ENCODE measurements at regions not wholly inside any gene's neighbourhood (a gene's known extent, or its start where the extent isn't known, plus 50 kb on each side); places are given as distances from the start of the nearest gene placed in this dataset.

GRCh38 chr6:73901311-73901710, 205.3 kb downstream of the CD109 start:
- DNase-seq, result no peak

DNA sequence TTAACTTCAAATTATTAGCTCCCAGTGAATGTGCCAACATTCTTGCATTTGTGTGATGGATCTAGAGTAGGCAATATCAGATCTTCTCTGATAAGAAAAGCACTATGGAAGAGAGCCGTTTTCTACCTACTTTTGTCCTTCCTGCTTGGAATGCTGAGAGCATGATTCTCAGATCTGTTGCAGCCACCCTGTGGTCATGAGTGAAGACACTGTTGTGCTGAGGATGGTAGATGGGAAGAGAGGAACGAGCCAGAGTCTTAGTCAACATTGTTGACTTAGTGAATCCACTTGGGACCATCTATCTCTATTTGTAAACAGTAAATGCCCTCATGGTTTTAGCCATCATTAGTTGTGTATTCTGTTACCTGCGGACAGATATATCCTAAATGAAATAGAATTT, 202.6 kb downstream of the CD109 start:
- no peak for DNase-seq

DNA sequence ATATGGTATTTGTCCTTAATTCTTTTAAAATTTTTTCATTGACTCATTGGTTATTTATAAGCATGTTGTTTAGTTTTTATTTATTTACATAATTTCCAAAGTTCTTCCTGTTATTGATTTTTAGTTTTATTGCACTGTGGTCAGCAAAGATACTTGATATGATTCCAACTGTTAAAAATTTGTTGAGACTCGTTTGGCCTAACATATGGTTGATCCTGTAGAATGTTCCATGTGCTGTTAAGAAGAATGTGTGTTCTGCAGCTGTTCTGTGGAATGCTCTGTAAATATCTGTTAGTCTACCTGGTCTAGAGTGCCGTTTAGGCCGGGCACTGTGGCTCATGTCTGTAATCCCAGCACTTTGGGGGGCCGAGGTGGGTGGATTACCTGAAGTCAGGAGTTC, 197.7 kb downstream of the CD109 start:
- DNase-seq, result no peak

DNA sequence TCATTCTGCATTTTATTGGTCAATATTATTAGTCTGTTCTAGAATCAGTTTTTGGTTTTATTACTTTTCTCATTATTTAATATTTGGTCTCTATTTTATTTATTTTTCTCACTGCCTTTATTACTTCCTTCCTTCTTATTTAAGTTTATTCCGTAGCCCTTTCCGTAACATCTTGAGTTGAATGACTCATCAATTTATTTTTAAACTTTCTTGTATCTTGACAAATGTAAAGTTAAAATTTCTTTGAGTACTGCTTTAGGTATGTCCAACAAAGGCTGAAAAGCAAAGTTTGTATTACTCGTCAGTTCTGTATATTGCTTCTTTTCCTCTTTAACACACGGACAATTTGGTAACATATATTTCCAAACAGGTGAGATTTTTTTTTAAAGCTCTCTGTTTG, 192.0 kb downstream of the CD109 start:
- DNase-seq, result no peak

DNA sequence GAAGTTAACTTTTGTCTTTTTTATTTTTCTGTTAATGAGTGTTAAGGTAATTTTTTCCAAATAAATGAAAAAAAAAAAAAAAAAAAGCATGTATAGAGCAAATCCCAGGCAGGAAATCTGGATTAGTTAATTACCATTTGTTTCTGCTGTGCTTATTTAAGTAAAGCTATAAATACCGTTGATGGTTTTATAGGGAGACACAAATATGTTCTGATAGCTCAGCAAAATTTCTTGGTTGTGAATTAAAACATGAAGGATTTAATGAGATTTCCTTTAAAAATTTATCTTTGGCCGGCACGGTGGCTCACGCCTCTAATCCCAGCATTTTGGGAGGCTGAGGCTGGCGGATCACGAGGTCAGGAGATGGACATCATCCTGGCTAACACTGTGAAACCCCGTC, 189.4 kb downstream of the CD109 start:
- DNase-seq, result no peak

DNA sequence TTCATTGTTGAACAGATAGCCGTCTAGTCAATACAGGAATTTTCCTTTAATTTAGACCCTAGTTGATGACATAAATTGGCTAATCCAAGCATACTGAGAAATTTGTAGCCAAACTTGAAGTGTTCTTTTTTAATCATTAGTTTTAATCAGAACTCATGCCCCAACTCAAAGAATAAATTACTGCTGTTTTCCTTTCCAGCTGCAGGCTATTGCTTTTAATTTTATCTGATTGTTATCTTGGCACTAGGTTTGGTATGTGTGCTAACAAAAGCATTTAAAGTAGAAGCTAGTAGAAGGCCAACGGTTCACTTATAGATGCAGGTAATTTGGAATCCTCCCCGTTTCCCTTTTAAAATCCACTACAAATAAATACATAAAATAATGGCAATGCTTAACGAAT, 188.5 kb downstream of the CD109 start:
- DNase-seq, result no peak

GRCh38 chr6:73879501-73880293, 183.7 kb downstream of the CD109 start:
- DNase-seq, result no peak

DNA sequence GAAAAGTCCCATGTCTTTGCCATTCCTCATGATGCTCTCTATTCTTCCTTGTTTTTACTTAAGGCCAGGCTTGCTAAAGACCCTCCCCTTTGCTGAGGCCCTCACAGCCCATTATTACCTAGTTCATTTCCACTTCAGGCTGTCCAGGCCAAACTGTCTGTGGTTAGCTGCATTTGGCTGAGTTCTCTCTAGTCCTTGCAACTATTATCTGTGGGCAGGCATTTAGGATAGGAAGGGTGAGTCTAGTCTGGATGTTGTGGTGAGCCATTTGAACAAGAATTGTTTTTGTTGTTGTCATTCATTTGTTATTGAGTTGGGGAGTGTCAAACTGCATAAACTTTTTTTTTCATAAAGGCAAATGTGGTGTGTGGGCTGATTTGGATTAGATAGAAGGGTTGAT, 182.4 kb downstream of the CD109 start:
- DNase-seq, result no peak

All from NCI-H510A (cell line).